Liver (tissue), 8 donors: ENCODE measurements at regions not wholly inside any gene's neighbourhood (a gene's known extent, or its start where the extent isn't known, plus 50 kb on each side); places are given as distances from the start of the nearest gene placed in this dataset.

Source experiments
- DNase-seq: peaks from one replicate; pipeline ENCODE4 v3.0.0-alpha.2; 2017; ENCODE audit warnings: low spot score
- H3K27ac ChIP-seq, 2 donors: one replicate each; pipeline ENCODE4 v1.7.0; 2013; ENCODE audit warnings: inconsistent platforms in 2 of 2, low read length in 2 of 2, control low read depth in 1 of 2, low read depth in 1 of 2, mild to moderate bottlenecking in 1 of 2
- H3K27me3 ChIP-seq, 4 donors: one replicate each; pipeline versions ENCODE4 v1.6.1 to v1.7.0; 2013; ENCODE audit warnings: low read length in 3 of 4, inconsistent platforms in 1 of 4, mild to moderate bottlenecking in 1 of 4, moderate library complexity in 1 of 4; ENCODE audit not compliant: control insufficient read depth in 4 of 4, insufficient read depth in 4 of 4
- H3K36me3 ChIP-seq, 4 donors: one replicate each; pipeline versions ENCODE4 v1.6.1 to v1.7.0; 2013; ENCODE audit warnings: low read length in 3 of 4, mild to moderate bottlenecking in 3 of 4, low read depth in 1 of 4, moderate library complexity in 1 of 4; ENCODE audit not compliant: control insufficient read depth in 4 of 4, insufficient read depth in 3 of 4
- H3K4me1 ChIP-seq, 4 donors: one replicate each; pipeline versions ENCODE4 v1.6.1 to v1.7.0; 2013; ENCODE audit warnings: low read length in 3 of 4, mild to moderate bottlenecking in 3 of 4, moderate library complexity in 1 of 4; ENCODE audit not compliant: control insufficient read depth in 4 of 4, insufficient read depth in 4 of 4
- H3K4me3 ChIP-seq, 3 donors: one replicate each; pipeline versions ENCODE4 v1.6.1 to v1.7.0; 2013; ENCODE audit warnings: low read length in 3 of 3, control low read depth in 1 of 3, low read depth in 1 of 3, mild to moderate bottlenecking in 1 of 3
- H3K9ac ChIP-seq, 2 donors: one replicate each; pipeline ENCODE4 v1.7.0; 2013; ENCODE audit warnings: low read length in 2 of 2, mild to moderate bottlenecking in 2 of 2, moderate library complexity in 2 of 2, control low read depth in 1 of 2, low read depth in 1 of 2
- H3K9me3 ChIP-seq, 4 donors: one replicate each; pipeline versions ENCODE4 v1.6.1 to v1.7.0; 2013; ENCODE audit warnings: low read length in 3 of 4; ENCODE audit not compliant: control insufficient read depth in 4 of 4
- CTCF ChIP-seq: fragments of 150-350 bp; IDR thresholded peaks from 2 replicates; pipeline ENCODE4 v1.5.1; 2017; ENCODE audit warnings: improper control_type of control experiment, low read depth, low read length; ENCODE audit not compliant: missing input control
- EGR1 ChIP-seq, 2 donors: IDR thresholded peaks; 2 replicates each; pipeline ENCODE4 v1.6.1; 2016 to 2018; ENCODE audit warnings: antibody characterized with exemption in 2 of 2, low read depth in 2 of 2
- FOXA1 ChIP-seq: IDR thresholded peaks from 2 replicates; pipeline ENCODE4 v1.6.1; 2016; ENCODE audit warnings: antibody characterized with exemption
- FOXA2 ChIP-seq: IDR thresholded peaks from 2 replicates; pipeline ENCODE4 v1.6.1; 2016; ENCODE audit warnings: antibody characterized with exemption
- GABPA ChIP-seq, 2 donors: IDR thresholded peaks in 1 of 2; conservative IDR thresholded peaks in 1 of 2; 2 replicates each; pipeline ENCODE4 v1.6.1; 2016; ENCODE audit warnings: antibody characterized with exemption in 2 of 2, mild to moderate bottlenecking in 1 of 2, moderate library complexity in 1 of 2
- HNF4A ChIP-seq, 2 donors: conservative IDR thresholded peaks; 2 replicates each; pipeline ENCODE4 v1.6.1; 2016; ENCODE audit warnings: antibody characterized with exemption in 2 of 2, mild to moderate bottlenecking in 2 of 2
- JUND ChIP-seq, 2 donors: IDR thresholded peaks; 2 replicates each; pipeline ENCODE4 v1.6.1; 2016; ENCODE audit warnings: antibody characterized with exemption in 2 of 2
- RAD21 ChIP-seq, 2 donors: IDR thresholded peaks; 2 replicates each; pipeline ENCODE4 v1.6.1; 2016; ENCODE audit warnings: antibody characterized with exemption in 2 of 2, mild to moderate bottlenecking in 2 of 2
- REST ChIP-seq: IDR thresholded peaks from 2 replicates; pipeline ENCODE4 v1.6.1; 2016; ENCODE audit warnings: antibody characterized with exemption, mild to moderate bottlenecking
- RXRA ChIP-seq, 2 donors: IDR thresholded peaks; 2 replicates each; pipeline ENCODE4 v1.6.1; 2017 to 2018; ENCODE audit warnings: antibody characterized with exemption in 2 of 2, mild to moderate bottlenecking in 1 of 2
- SP1 ChIP-seq: IDR thresholded peaks from 2 replicates; pipeline ENCODE4 v1.6.1; 2018; ENCODE audit warnings: antibody characterized with exemption, mild to moderate bottlenecking
- YY1 ChIP-seq: IDR thresholded peaks from 2 replicates; pipeline ENCODE4 v1.6.1; 2016; ENCODE audit warnings: antibody characterized with exemption, mild to moderate bottlenecking
- WGBS: extraction: QIAGEN DNeasy Blood & Tissue Kit; methylation state at CpG from one replicate; pipeline ENCODE4 v1.1.7; 2013; 5-methylcytosine and 5-hydroxymethylcytosine counted together
- TF ChIP-seq, protein P1 (sequence below): IDR thresholded peaks from 2 replicates; pipeline ENCODE4 v1.6.1; 2016; ENCODE audit warnings: antibody characterized with exemption
- donor health status: healthy.
- donor health status: healthy.
- donor health status: healthy.
- donor health status: healthy.
- donor health status: healthy.

DNA sequence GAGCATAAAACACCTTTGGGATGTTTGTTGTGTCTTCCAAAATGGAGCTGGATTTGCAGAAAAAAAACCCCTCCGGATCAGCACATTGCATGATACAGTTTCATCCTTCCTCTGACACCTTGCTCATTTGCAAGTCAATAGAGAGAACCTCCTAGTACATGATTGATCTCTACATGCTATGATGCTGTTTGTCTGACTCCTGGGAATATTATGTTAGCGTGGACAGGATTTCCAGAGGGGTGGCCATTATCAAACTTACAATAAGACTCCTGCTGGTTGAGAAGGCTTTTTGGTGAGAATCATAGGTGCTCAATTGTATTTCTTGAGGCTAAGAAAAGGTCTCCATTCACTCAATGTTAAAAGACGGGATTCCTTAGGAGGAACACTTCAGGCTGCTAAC, 75.9 kb upstream of the SCEL start:
- no peak overlapping the region for H3K9ac ChIP-seq

DNA sequence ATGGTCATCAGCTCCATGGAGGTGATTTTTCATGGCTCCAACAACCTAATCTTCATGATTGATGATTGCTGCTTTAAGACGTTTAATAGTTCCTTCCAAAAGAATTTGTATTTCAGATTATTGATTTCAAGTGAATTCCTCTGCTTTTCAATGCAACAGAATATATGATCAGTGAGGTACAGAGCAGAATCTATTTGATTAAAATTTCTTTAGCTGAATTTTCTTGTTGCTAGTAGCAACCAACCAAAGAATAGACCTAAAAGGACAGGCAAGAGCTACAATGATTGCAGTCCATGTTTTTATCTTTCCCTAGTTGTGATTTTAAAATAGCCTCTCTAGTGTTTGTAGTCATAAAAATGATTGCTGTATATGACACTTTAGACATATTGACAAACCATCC, 76.8 kb upstream of the SCEL start:
- no peaks in the 10 kb centered on the region for H3K27me3 ChIP-seq
- H3K9me3 ChIP-seq = no peaks in the 10 kb centered on the region
- peaks cover 0 to 11% (median 7%) of the 10 kb centered on the region in 4 donors for H3K4me1 ChIP-seq
- H3K4me3 ChIP-seq = no peak overlapping the region
- DNase-seq = no peak
- H3K9ac ChIP-seq = no peak overlapping the region
- no peak for TF ChIP-seq FOXA1
- TF ChIP-seq RAD21 (IDR thresholded peaks at IDR 0.05) = no peak
- no peak for TF ChIP-seq GABPA (IDR thresholded peaks at IDR 0.05 in 1 of 2, conservative IDR thresholded peaks at IDR 0.05 in 1 of 2)
- no peaks in the 10 kb centered on the region for H3K36me3 ChIP-seq
- H3K27ac ChIP-seq = no peak overlapping the region
- 62% methylated on average over 1 of the region's 1 CpG for WGBS

More for the DNA sequence above, 75.9 kb upstream of the SCEL start:
- Histone ChIP-seq H3K9me3 (no peaks in the 10 kb centered on the region), H3K4me1 (peaks cover 0 to 11% (median 7%) of the 10 kb centered on the region in 4 donors), H3K27me3 (no peaks in the 10 kb centered on the region), H3K36me3 (no peaks in the 10 kb centered on the region), H3K4me3 (no peak overlapping the region), H3K27ac (no peak overlapping the region)
- TF ChIP-seq, protein P1, sequence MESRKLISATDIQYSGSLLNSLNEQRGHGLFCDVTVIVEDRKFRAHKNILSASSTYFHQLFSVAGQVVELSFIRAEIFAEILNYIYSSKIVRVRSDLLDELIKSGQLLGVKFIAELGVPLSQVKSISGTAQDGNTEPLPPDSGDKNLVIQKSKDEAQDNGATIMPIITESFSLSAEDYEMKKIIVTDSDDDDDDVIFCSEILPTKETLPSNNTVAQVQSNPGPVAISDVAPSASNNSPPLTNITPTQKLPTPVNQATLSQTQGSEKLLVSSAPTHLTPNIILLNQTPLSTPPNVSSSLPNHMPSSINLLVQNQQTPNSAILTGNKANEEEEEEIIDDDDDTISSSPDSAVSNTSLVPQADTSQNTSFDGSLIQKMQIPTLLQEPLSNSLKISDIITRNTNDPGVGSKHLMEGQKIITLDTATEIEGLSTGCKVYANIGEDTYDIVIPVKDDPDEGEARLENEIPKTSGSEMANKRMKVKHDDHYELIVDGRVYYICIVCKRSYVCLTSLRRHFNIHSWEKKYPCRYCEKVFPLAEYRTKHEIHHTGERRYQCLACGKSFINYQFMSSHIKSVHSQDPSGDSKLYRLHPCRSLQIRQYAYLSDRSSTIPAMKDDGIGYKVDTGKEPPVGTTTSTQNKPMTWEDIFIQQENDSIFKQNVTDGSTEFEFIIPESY = no peak
- no peak for TF ChIP-seq HNF4A (conservative IDR thresholded peaks at IDR 0.05)
- no peak for TF ChIP-seq RAD21 (IDR thresholded peaks at IDR 0.05)
- no peak for TF ChIP-seq SP1
- TF ChIP-seq RXRA (IDR thresholded peaks at IDR 0.05) = no peak
- TF ChIP-seq EGR1 (IDR thresholded peaks at IDR 0.05; ENCODE audit: low read depth in 2 of 2) = no peak
- no peak for TF ChIP-seq GABPA (IDR thresholded peaks at IDR 0.05 in 1 of 2, conservative IDR thresholded peaks at IDR 0.05 in 1 of 2)
- no peak for TF ChIP-seq YY1
- TF ChIP-seq FOXA2 = no peak
- no peak for TF ChIP-seq JUND (IDR thresholded peaks at IDR 0.05)
- no peak for DNase-seq
- WGBS = 75% methylated on average over 3 of the region's 3 CpGs

GRCh38 chr13:77457966-77458365, 77.5 kb upstream of the SCEL start:
- H3K9ac ChIP-seq = no peak overlapping the region
- no peak overlapping the region for H3K27ac ChIP-seq
- WGBS = 74% methylated on average over 3 of the region's 3 CpGs
- no peak for DNase-seq
- H3K4me3 ChIP-seq = no peak overlapping the region
- H3K36me3 ChIP-seq = no peaks in the 10 kb centered on the region
- H3K4me1 ChIP-seq = peaks cover 0 to 11% (median 7%) of the 10 kb centered on the region in 4 donors
- no peaks in the 10 kb centered on the region for H3K9me3 ChIP-seq
- H3K27me3 ChIP-seq = no peaks in the 10 kb centered on the region
- TF ChIP-seq GABPA (IDR thresholded peaks at IDR 0.05 in 1 of 2, conservative IDR thresholded peaks at IDR 0.05 in 1 of 2) (no peak), SP1 (no peak), RXRA (IDR thresholded peaks at IDR 0.05) (no peak)

- Histone ChIP-seq H3K9me3 (no peaks in the 10 kb centered on the region), H3K27me3 (no peaks in the 10 kb centered on the region), H3K9ac (no peak overlapping the region), H3K36me3 (no peaks in the 10 kb centered on the region), H3K4me3 (no peak overlapping the region), H3K4me1 (peaks cover 0 to 11% (median 7%) of the 10 kb centered on the region in 4 donors), H3K27ac (no peak overlapping the region)
- no peak for DNase-seq
- TF ChIP-seq JUND (IDR thresholded peaks at IDR 0.05) (no peak), REST (no peak), FOXA1 (no peak), CTCF (no peak), YY1 (no peak), RXRA (IDR thresholded peaks at IDR 0.05) (no peak), RAD21 (IDR thresholded peaks at IDR 0.05) (no peak), GABPA (IDR thresholded peaks at IDR 0.05 in 1 of 2, conservative IDR thresholded peaks at IDR 0.05 in 1 of 2) (no peak)
- WGBS = 5% methylated on average over 1 of the region's 1 CpG
Observed at GRCh38 chr13:77456271-77456670, 79.2 kb upstream of the SCEL start.
